HEK293T (cell line): ENCODE measurements at regions not wholly inside any gene's neighbourhood (a gene's known extent, or its start where the extent isn't known, plus 50 kb on each side); places are given as distances from the start of the nearest gene placed in this dataset.

Source experiments
- BHLHE40 ChIP-seq: fragments of 450-650 bp; IDR thresholded peaks from 2 replicates; pipeline ENCODE4 v1.6.1; 2016; ENCODE audit warnings: mild to moderate bottlenecking, moderate library complexity, borderline replicate concordance
- CTBP1 ChIP-seq: fragments of 450-650 bp; IDR thresholded peaks from 2 replicates; pipeline ENCODE4 v1.6.1; 2016; ENCODE audit warnings: borderline replicate concordance
- ELF4 ChIP-seq: fragments of 450-650 bp; IDR thresholded peaks from 2 replicates; pipeline ENCODE4 v1.6.1; 2017; ENCODE audit warnings: antibody characterized with exemption
- HDGF ChIP-seq: fragments of 450-650 bp; IDR thresholded peaks from 2 replicates; pipeline ENCODE4 v1.6.1; 2017; ENCODE audit warnings: antibody characterized with exemption, borderline replicate concordance
- L3MBTL2 ChIP-seq: fragments of 450-650 bp; conservative IDR thresholded peaks from 2 replicates; pipeline ENCODE4 v1.6.1; 2016; ENCODE audit warnings: mild to moderate bottlenecking
- PKNOX1 ChIP-seq: fragments of 450-650 bp; IDR thresholded peaks from 2 replicates; pipeline ENCODE4 v1.6.1; 2016
- SP1 ChIP-seq: fragments of 450-650 bp; IDR thresholded peaks from 2 replicates; pipeline ENCODE4 v1.6.1; 2017
- ZNF384 ChIP-seq: fragments of 450-650 bp; IDR thresholded peaks from 2 replicates; pipeline ENCODE4 v1.6.1; 2016

- TF ChIP-seq SP1 (no peak), L3MBTL2 (no peak), BHLHE40 (no peak), HDGF (no peak), ELF4 (no peak), PKNOX1 (no peak), CTBP1 (no peak), ZNF384 (no peak)
Measured at GRCh38 chr2:128428415-128428814, 109.7 kb upstream of the HS6ST1 start.
